Medulla oblongata (tissue), 1 donor: ENCODE measurements at regions not wholly inside any gene's neighbourhood (a gene's known extent, or its start where the extent isn't known, plus 50 kb on each side); places are given as distances from the start of the nearest gene placed in this dataset.

Experiments used
- DNase-seq: peaks from one replicate; pipeline ENCODE4 v3.0.0-alpha.2; 2015; ENCODE audit errors: extremely low spot score

DNA sequence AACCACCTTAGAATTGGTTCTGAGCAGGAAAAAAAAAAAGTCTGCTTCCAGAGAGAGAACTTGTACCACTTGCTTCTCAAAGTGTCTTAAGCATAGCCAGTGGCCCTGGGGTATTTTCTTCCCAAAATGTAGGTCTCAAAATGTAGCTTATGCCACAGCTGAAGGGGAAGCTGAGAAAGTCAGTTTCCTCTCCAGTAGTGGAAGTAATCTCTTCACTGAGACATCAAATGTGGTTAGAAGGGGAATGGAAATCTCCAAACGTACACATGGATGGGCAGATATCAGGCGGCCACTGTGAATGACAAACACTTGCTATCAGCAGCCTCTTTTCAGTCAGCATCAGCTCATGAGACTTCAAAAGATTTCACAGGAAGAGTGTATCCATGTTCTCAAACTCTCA, 841.2 kb downstream of the TUSC7 start:
- peak; percentile 34 for DNase-seq

DNA sequence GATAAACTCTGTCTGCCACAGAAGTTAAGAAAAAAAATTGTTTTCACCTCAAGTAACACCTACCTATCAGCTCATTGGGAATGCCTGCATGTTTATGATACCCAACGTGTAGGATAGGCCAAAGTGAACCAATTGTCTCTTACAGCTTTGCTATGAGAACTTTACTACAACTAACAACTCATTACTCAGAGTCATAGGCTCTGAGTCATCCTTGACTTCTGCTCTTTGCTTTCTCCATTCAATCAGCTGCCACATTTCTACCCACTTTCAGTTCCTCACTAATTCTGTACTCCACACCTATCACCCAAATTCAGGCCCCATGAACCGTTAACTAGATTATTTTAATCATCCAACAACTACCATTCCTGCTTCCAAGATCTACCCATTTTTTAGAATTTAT, 843.9 kb downstream of the TUSC7 start:
- DNase-seq, result peak; percentile 51

DNA sequence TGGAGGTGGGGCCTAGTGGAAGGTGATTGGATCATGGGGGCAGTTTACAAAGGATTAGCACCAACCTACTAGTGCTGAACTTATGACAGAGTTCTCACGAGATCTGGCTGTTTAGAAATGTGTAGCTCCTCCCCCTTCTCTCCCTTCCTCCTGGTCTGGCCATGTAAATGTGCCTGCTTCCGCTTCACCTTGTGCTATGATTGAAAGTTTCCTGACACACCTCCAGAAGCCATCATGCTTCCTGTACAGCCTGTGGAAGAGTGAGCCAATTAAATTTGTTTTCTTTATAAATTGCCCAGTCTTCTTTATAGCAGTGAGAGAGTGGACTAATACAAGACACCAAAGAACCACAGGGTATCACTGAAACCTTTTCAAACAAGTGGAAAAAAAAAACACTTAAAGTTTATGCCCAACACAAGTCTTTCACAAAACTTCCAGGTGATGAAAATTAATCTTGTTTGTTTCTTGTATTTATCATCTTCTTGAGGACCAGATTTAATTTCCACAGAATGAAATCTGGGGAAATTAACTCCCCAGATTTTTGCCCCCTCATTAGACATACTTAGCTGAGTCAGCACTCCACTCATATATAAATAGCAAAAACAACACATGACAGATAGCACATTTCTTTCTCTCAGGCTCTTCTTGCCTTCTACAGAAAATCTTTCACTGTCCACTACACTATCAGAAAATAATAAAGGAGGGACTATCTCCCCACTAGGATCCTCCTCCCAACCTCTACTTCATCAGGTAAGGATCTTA, 847.2 kb downstream of the TUSC7 start:
- no peak for DNase-seq

DNA sequence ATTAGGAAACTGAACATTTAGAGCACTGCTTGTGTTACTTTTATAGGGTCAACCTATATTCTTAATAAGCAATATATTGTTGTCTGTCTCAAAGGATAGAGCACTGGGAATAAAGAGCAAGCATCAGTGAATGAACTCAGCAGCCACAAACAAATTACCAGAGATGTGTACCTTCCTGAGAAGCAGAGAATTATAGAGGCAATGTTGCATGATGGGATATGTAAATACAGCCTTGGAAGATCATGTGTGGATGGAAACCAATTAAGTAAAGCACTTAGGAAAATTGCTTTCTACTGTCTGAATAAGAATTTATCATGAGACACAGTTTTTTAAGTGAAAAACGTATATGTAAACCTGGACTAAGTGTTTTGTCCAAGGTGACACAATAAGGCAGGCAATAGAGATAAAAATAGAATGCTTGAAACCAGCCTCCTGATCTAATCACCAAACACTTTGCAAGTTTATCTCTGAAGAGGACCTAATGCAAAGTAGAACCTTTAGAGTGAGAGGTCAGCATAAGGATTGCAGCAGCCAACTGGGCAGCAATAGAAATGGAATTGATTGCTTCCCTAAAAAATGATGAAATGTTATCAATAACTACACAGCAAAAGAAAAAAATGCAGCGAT, 848.0 kb downstream of the TUSC7 start:
- DNase-seq, result no peak

DNA sequence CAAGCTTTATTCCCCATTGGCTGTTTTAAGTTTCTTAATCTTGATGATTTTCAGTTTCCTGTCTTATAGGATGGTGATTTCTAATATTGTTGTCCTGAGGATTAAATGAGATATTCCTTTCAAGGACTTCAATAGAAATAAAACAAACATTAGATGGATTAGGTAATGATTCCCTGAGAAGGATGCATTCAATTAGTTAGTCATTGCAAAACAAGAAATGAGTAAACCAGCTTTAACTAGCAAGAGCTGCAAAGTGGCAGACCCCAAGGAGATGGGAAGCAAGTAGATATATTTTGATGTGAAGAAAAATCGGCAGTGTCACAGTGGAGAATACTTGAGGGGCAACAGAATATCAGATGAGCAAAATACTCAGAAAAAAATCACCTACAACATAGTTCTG, 849.1 kb downstream of the TUSC7 start:
- DNase-seq, result no peak

DNA sequence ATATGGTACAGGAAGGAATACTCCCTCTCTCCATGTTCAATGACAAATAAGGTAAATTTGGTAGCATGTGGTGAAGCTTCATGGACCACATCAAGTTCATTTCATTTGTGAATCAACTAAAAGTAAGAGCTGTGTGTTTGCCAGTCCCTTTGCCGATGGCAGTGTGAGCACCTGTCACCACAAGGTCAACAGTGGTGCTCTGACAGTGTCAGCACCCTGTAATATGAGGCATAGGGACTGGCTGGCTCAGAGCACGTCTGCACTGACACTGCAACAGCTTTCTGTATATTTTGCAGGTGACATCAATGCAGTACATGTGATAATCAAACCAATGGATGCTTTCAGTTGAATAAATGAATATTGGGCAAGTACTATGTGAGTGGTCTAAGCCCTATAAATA, 852.4 kb downstream of the TUSC7 start:
- DNase-seq, result no peak

DNA sequence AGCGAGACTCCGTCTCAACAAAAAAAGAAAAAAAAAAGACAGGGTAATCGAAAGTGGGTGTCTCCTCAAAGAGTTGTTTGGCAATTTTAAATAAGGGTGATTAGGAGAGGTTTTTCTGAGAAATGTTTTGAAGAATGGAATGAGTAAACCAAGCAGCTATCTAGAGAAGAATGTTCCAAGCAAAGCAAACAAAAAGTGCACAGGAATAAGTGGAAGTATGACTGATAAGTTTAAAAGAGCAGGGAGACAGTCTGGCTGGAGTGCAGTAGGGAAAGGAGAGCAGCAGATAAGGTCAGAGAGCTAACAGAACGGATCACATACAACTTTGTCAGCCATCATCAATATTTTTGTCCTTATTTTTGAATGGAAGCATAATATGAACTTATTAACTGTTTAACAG, 853.5 kb downstream of the TUSC7 start:
- no peak for DNase-seq

DNA sequence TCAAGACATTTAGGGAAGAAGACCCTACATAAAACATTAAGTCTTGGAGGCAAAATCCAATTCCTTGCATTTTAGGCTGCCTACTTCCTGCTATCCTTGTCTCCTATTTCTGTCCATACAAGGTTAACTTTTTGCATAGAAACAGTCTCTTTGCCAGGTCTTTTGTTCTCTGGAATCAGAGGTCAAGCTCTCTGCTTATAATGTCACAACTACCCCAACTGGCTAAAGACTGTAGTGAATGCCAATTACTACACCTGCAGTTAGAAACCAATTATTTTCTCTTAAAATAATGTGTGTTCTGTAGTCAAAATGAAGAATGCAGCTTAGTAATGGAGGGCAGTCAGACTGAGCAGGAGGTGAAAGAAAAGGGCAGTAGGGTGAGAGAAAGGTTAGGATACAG, 856.2 kb downstream of the TUSC7 start:
- no peak for DNase-seq

DNA sequence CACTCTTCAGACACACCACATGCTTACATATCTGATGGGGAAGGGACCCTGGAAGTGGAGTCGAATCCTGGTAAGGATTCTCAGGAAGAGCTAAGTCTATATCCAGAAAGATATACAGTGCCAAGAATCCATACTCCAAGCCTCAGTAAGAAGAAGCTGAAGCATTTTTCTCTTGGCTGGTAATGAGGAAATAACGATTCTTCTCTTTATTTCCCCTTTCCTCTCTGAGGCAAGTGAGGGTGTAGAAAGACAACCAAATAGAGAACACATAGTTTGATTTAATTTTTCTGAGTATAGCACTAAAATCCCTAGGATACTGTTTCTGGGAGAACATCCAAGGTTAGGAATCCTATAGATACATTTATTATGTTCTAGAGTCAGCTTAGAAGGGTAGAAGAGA, 857.3 kb downstream of the TUSC7 start:
- DNase-seq, result no peak

DNA sequence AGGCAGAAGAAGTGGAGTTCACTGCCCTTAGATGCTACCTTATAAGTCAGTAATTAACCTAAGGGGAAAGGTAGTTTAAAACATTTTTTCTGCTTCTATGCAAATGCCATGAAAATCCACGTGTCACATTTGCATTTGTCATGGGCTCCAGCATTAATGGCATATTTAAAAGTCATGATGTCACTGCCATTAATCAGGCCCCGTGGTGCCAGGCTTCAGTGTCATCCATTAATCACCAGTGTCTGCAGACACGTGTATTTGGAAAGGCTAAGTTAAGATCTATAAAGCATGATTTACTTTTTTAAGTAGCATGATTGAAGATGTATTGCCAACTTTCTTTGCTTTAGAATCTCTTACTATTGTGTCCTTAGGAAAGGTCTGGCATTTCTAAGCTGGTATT, 857.8 kb downstream of the TUSC7 start:
- DNase-seq, result no peak

DNA sequence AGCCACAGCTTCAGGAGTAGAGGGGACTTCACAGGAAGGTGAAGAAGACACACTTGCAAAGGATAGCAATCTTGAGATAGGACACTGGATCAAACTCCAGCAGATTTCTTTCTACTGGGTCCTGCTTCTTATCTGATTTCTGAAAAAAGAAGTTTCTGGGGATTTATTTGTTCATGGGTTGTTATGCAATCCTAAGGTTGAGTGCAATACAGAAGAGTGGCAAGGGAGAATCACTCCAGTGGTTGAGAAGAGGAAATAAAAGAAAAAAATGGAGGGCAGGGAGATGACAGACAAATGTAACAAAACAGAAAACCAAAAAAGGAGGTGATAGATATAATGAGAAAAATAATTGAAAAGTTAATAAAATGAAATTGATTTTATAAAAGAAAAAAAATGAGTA, 858.3 kb downstream of the TUSC7 start:
- DNase-seq, result no peak

DNA sequence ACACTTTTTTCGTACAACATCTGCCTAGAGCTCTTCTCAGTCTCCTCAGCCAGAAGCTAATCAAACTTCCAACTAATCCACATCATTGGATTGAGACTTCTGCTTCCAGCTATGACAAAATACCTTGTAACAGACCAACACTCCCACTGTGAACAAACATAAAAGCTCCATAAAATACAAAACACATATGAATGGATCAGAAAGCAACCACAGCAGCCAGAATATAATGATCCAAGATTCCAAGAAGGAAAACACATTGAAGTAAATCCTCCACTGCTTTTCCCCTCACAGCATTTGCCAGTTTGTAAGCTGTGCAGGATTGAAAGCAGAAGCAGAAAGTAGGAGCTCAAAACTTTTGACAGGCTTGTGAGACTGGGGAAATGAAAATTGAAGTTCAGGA, 863.2 kb downstream of the TUSC7 start:
- peak; percentile 19 for DNase-seq

DNA sequence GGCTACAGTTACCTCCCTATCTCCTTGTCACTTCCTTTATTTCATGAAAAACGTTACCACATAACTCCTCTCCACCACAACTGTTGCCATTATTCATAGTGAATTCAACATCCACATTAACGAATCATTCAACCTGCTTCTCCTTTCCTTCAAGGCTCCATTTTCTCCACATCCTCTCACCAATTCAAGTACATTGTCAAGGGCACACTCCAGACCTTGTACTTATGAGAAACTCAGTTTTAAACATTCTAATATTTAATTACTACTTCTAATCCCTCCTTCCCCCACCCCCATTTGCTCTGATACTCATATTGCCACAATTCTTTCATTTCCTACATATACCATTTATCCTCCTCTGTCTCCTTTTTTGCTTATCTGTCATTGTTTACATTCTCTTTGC, 871.2 kb downstream of the TUSC7 start:
- no peak for DNase-seq

DNA sequence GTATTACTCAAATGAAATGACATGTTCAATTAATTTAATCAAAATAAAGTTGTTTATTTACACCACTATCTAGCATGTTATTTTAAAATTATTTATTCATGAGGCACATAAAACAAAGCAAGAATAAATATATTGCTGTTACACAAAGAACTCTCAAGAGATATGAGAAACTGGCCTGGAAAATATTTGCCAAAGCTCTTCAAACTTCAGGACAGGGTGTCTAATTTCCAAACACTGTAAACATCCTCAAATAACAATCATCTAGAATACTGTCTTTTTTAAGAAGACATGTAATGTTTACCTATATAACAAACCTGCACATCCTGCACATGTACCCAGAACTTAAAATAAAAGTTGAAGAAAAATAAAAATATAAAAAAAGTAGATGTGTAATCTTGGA, 876.6 kb downstream of the TUSC7 start:
- no peak for DNase-seq

DNA sequence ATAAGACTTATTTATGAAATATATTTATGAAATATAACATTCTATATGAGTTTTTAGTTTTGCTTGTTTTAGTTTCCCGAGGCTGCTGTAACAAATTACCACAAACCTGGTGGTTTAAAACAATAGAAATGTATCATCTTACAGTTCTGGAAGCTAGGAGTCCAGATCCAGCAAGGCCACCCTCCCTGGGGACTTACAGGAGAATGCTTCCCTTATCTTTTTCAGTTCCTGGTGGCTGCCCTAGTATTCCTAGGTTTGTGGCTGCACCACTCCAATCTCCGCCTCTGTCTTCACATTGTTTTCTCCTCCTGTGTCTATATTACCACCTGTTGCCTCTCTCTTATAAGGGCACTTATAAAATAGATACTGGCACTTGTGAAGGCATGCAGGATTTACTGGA, 877.8 kb downstream of the TUSC7 start:
- no peak for DNase-seq

DNA sequence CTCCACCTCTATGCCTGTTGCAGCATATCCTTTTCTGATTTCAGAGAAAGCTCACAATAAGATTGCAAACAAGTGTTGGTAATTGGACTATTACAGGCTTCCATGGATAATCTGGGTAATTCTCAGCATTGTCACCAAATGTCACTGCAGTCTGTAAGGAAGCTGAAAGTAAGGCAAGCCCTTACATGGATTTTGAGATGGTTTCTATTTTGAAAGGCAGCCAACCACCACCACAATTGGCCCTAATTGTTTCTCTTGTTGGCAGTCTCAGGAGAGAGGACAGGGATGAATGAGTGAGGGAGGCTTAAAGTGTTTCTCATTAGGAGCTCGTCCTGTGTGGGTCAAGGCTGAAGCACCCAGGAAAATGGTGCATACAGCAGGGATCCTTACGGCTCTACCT, 879.9 kb downstream of the TUSC7 start:
- DNase-seq, result peak; percentile 63

DNA sequence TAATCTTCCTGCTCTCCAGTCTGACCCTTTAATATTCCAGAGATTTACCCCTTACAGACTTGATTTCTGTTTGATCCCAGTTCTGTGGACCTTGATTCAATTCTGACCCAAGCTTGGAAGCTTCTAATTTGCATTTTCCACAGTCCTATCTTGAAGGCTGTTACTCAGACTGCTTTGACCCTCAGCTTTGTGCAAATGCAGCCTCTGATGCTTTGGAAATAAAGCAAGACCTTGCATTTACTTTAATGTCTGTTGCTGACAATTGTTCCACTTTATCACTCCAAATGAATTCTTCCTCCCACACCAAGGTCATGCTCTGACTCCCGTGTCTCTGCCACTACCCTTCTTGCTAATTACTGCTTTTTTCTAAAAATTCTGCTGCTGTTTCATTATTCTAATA, 886.0 kb downstream of the TUSC7 start:
- DNase-seq, result no peak

DNA sequence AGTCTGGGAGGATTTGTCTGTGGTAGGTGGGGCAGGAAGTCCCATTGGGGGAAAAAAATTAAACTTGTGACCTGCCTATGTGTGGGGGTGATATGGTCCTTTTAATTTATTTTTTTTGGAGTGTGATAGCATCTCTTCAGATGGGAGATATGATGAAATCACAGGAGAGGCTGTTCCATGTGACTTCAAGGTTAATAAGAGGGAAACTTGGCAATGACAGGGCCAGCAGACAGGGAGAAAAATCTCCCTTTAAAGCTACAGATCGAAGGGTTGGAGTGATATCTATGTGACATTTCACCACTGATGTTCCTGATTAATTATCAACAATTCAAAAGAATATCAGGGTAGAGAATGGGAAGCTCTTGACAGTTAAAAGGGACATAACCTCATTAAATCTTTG, 886.9 kb downstream of the TUSC7 start:
- no peak for DNase-seq

DNA sequence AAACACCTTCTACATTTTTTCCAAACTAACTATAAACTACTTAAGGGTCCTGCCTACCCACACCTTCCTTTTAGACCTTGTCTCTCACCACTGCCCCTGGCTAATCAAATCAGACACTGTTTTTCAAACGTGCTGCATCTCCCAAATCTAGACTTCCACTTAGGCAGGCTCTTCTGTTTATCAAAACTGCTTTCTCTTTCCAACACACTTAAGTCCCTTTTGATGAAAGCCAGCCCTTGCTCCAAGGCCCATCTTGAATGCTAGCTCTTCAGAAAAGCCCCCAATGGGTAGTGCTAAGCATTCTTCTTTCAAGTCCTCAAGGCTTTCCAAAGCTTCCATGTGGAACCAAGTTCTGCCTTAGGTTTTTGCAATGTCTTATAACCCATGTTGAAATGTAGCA, 888.3 kb downstream of the TUSC7 start:
- DNase-seq, result no peak

DNA sequence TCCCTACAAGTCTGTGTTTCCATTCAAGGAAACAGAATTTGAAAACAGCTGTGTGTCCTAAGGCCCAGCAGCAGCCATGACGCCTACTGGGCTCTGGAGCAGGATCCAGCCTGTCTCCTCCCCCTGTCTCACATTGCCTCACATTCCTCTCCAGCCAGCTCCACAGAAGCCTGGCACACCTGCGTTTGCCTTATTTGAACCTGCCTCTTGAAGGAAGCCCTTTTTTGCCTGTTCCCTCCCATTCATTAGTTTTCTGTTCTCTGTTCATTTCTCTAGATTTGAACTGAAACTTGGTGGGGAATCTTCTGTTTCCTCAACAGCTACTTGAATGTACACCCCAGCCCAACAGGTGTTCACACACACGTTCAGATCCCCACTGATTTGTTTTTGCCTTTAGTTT, 890.5 kb downstream of the TUSC7 start:
- no peak for DNase-seq

DNA sequence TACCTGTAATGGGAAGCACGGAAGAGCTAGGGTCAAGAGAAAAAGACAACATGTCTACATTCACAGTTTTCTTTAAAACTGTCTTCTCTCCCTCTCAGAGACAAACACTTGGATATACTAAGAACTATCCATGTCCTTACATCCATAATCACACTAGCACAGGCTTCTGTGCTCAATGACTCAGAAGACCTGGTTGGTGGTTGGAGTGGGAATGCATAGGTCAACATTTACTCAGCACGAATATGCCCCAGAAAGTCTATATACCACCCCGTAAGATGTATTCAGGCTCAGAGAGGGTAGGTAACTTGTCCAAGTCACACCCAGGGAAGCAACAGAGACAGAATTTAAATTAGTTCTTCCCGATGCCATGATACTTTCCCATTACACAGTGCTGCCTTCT, 891.1 kb downstream of the TUSC7 start:
- DNase-seq, result no peak

DNA sequence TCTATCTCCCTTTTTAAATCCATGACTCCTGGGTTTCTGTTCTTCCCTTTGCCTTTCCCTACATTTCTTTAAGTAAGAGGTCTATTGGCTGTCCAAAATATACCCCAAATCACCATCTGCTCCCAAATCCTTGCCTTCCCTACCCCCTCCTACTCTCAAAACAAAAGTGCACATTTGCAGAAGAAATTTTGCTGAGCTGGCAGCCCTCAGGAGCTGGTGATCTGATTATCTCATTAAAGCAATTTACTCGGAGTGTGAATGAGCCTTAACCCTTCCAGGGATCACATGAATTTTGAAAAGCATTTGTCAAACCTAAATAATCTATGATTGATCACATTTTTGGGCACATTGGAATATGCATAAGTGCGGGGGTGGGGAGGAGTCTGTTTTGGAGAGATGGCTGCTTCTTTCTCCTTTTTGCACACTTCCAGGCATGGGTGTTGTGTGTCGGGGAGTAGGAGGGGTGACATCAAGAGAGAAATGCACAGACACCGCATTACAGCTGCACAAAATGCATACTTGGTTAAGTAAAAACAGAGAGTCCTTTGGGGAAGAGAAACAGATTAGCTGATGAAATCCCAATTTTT, 892.6 kb downstream of the TUSC7 start:
- DNase-seq, result no peak

DNA sequence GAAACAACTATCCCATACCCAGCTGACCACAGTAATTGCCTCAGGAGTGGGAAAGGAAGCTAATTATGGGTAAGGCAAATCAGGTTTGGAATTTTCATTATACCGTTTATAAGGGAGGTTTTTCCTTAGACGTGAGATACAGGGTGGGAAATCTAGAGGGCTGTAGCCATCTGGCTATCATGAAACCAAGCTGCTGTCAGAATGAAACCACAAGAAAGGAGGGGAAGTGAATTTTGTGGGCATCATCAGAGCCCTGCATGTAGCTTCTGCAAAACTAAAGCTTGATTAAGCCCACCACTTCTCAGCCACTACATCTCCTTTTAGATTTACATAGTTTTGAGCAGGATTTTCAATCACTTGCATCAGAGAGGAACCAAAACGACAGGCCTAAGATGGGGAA, 893.5 kb downstream of the TUSC7 start:
- DNase-seq, result peak; percentile 66

DNA sequence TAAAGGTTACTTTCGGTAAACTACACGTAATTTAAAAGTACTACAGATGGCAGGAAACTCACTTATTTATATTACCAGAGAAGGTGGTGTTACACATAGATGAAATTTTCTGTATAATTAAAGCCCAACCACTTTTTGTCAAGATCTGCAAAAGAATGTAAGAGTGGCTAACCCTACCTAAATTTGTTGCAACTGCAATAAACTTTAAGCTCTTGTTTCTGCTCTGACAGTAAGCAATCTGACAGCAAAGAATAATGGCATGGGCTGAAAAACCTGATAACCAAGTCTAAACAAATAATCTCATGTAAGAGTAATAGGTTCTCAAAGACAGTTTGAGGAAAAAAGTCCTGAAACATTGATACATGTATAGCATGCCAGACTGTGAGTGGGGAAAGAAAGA, 897.3 kb downstream of the TUSC7 start:
- no peak for DNase-seq
